Neuronal stem cell (in vitro differentiated cells): ENCODE measurements at regions not wholly inside any gene's neighbourhood (a gene's known extent, or its start where the extent isn't known, plus 50 kb on each side); places are given as distances from the start of the nearest gene placed in this dataset.
"Not testable (repeated sequence)": the region's sequence is repeated elsewhere in the genome, so short reads cannot be mapped to it uniquely, and the experiment has no call there.

Source experiments
- DNase-seq: peaks from one replicate; pipeline ENCODE4 v3.0.0-alpha.2; 2013; ENCODE audit warnings: low spot score
- H2AFZ ChIP-seq: one replicate; pipeline ENCODE4 v1.6.1; 2013; ENCODE audit warnings: mild to moderate bottlenecking, low read length, inconsistent platforms
- H2AK5ac ChIP-seq: 2 replicates; pipeline ENCODE4 v1.6.1; 2013; ENCODE audit warnings: low read depth, mild to moderate bottlenecking, inconsistent platforms, low read length, moderate library complexity, mixed read lengths
- H2BK120ac ChIP-seq: 2 replicates; pipeline ENCODE4 v1.6.1; 2013; ENCODE audit warnings: low read depth, mild to moderate bottlenecking, inconsistent platforms, low read length, moderate library complexity, mixed read lengths
- H2BK12ac ChIP-seq: one replicate; pipeline ENCODE4 v1.6.1; 2013; ENCODE audit warnings: low read length, inconsistent platforms
- H2BK15ac ChIP-seq: 2 replicates; pipeline ENCODE4 v1.6.1; 2013; ENCODE audit warnings: mild to moderate bottlenecking, low read length, inconsistent platforms, mixed read lengths
- H2BK5ac ChIP-seq: one replicate; pipeline ENCODE4 v1.6.1; 2013; ENCODE audit warnings: inconsistent platforms, mild to moderate bottlenecking, low read length, moderate library complexity
- H3K14ac ChIP-seq: one replicate; pipeline ENCODE4 v1.6.1; 2013; ENCODE audit warnings: low read length, inconsistent platforms
- H3K18ac ChIP-seq: 2 replicates; pipeline ENCODE4 v1.6.1; 2013; ENCODE audit warnings: low read length, inconsistent platforms
- H3K23ac ChIP-seq: 2 replicates; pipeline ENCODE4 v1.6.1; 2013; ENCODE audit warnings: low read depth, mild to moderate bottlenecking, mixed read lengths, low read length, inconsistent platforms; ENCODE audit not compliant: poor library complexity
- H3K27ac ChIP-seq: replicated peaks from 3 replicates; pipeline ENCODE4 v1.5.1; 2013; ENCODE audit warnings: low read length, inconsistent platforms
- H3K27me3 ChIP-seq, 3 experiments: 2 replicates each; pipeline ENCODE4 v1.6.1; 2013; ENCODE audit warnings: low read length in 3 of 3, mild to moderate bottlenecking in 2 of 3, inconsistent platforms in 1 of 3, low read depth in 1 of 3, mixed read lengths in 1 of 3, moderate library complexity in 1 of 3; ENCODE audit not compliant: control insufficient read depth in 3 of 3, insufficient read depth in 3 of 3
- H3K36me3 ChIP-seq, 2 donors: replicated peaks in 1 of 2; 2 replicates each; pipeline ENCODE4 v1.6.1; 2013; ENCODE audit warnings: low read length in 2 of 2; ENCODE audit not compliant: control insufficient read depth in 2 of 2, insufficient read depth in 2 of 2
- H3K4ac ChIP-seq: 2 replicates; pipeline ENCODE4 v1.6.1; 2013; ENCODE audit warnings: inconsistent platforms, mild to moderate bottlenecking, low read length, moderate library complexity
- H3K4me1 ChIP-seq, 2 donors: 1 replicate in 1 of 2; 2 replicates in 1 of 2; pipeline ENCODE4 v1.6.1; 2013; ENCODE audit warnings: low read length in 2 of 2, low read depth in 1 of 2; ENCODE audit not compliant: control insufficient read depth in 2 of 2, insufficient read depth in 1 of 2
- H3K4me2 ChIP-seq: one replicate; pipeline ENCODE4 v1.6.1; 2013; ENCODE audit warnings: mild to moderate bottlenecking, low read length, inconsistent platforms; ENCODE audit not compliant: insufficient read depth, poor library complexity, severe bottlenecking
- H3K4me3 ChIP-seq, 2 donors: 2 replicates each; pipeline ENCODE4 v1.5.1; 2013; ENCODE audit warnings: low read length in 2 of 2, mild to moderate bottlenecking in 2 of 2, inconsistent platforms in 1 of 2, moderate library complexity in 1 of 2
- H3K79me1 ChIP-seq: one replicate; pipeline ENCODE4 v1.6.1; 2013; ENCODE audit warnings: low read depth, mild to moderate bottlenecking, inconsistent platforms, low read length, moderate library complexity
- H3K9ac ChIP-seq: one replicate; pipeline ENCODE4 v1.6.1; 2013; ENCODE audit warnings: mild to moderate bottlenecking, low read depth, low read length, inconsistent platforms; ENCODE audit not compliant: poor library complexity
- H3K9me3 ChIP-seq, 2 donors: replicated peaks in 1 of 2; 2 replicates each; pipeline versions ENCODE3 to v1.6.1; 2013; ENCODE audit warnings: low read length in 2 of 2, mild to moderate bottlenecking in 2 of 2, inconsistent platforms in 1 of 2, low read depth in 1 of 2, mixed read lengths in 1 of 2, moderate library complexity in 1 of 2; ENCODE audit not compliant: control insufficient read depth in 2 of 2, insufficient read depth in 1 of 2
- H4K8ac ChIP-seq: one replicate; pipeline ENCODE4 v1.6.1; 2013; ENCODE audit warnings: low read depth, mild to moderate bottlenecking, inconsistent platforms, low read length, moderate library complexity
- H4K91ac ChIP-seq: one replicate; pipeline ENCODE4 v1.6.1; 2013; ENCODE audit warnings: low read length, low read depth, mild to moderate bottlenecking, inconsistent platforms; ENCODE audit not compliant: poor library complexity
- WGBS, 2 donors: extraction: QIAGEN DNeasy Blood & Tissue Kit; methylation state at CpG; one replicate each; pipeline ENCODE4 v1.1.7; 2013; ENCODE audit warnings: missing lambda C conversion rate in 2 of 2, mixed read lengths in 1 of 2; ENCODE audit not compliant: insufficient read length in 2 of 2, insufficient replicate concordance in 1 of 2; ENCODE audit errors: extremely low coverage in 2 of 2; 5-methylcytosine and 5-hydroxymethylcytosine counted together

DNA sequence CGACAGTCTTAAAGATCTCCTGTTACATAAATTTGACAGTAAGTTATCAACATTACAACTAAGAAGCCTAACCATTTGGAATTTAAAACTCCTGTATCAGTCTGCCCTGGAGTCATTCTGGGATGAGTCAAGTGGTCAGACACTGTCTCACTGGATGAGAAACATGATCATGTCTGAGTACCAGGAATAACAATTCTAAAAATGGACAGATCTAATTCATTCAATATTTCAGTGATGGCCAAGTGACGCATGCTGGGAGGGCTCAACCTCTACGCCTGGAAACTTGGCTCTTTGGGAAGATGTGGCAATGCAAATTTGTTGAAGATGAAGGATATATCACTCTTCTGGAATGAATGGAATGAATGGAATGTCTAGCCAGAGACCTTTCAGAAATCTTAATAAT, 1427.2 kb downstream of the STIM2 start:
- Histone ChIP-seq H3K9me3 (peaks cover 0 to 10% of the 10 kb centered on the region in 2 donors), H3K4ac (no peak overlapping the region), H3K18ac (no peak overlapping the region), H2BK12ac (no peak overlapping the region), H3K27ac (peak overlapping the region; percentile 31), H3K23ac (no peak overlapping the region), H3K4me3 (no peak overlapping the region), H3K4me1 (peaks cover 3 to 8% of the 10 kb centered on the region in 2 donors), H2AFZ (no peak overlapping the region), H3K14ac (no peak overlapping the region), H3K9ac (no peak overlapping the region), H2BK15ac (no peak overlapping the region), H2BK5ac (no peak overlapping the region), H3K79me1 (no peaks in the 10 kb centered on the region), H2BK120ac (no peak overlapping the region), H4K8ac (no peak overlapping the region), H3K36me3 (no peaks in the 10 kb centered on the region), H4K91ac (no peak overlapping the region), H3K4me2 (no peak overlapping the region), H3K27me3 (no peaks in the 10 kb centered on the region), H2AK5ac (no peak overlapping the region)
- no CpG with 5 or more reads among the region's 3 CpGs for WGBS, 2 donors
- no peak for DNase-seq

GRCh38 chr4:28296239-28296638, 1435.6 kb downstream of the STIM2 start:
- Histone ChIP-seq H3K36me3 (no peaks in the 10 kb centered on the region), H3K18ac (no peak overlapping the region), H2BK120ac (no peak overlapping the region), H4K91ac (no peak overlapping the region), H4K8ac (no peak overlapping the region), H3K4me1 (peaks cover 0 to 2% of the 10 kb centered on the region in 2 donors), H3K9me3 (no peaks in the 10 kb centered on the region), H3K4me2 (no peak overlapping the region), H3K4me3 (no peak overlapping the region), H3K4ac (no peak overlapping the region), H3K23ac (no peak overlapping the region), H2BK12ac (no peak overlapping the region), H3K27ac (no peak overlapping the region), H3K79me1 (no peaks in the 10 kb centered on the region), H3K27me3 (no peaks in the 10 kb centered on the region), H3K14ac (no peak overlapping the region), H3K9ac (no peak overlapping the region), H2AFZ (no peak overlapping the region), H2BK15ac (no peak overlapping the region), H2BK5ac (no peak overlapping the region), H2AK5ac (no peak overlapping the region)
- WGBS, 2 donors = no CpG with 5 or more reads among the region's 1 CpG
- DNase-seq = no peak

- H3K9ac ChIP-seq = no peak overlapping the region
- no CpG with 5 or more reads among the region's 2 CpGs for WGBS, 2 donors
- H3K4me2 ChIP-seq = no peak overlapping the region
- H4K91ac ChIP-seq = no peak overlapping the region
- H3K18ac ChIP-seq = no peak overlapping the region
- no peaks in the 10 kb centered on the region for H3K27me3 ChIP-seq
- H3K79me1 ChIP-seq = no peaks in the 10 kb centered on the region
- H2AFZ ChIP-seq = no peak overlapping the region
- H2BK120ac ChIP-seq = no peak overlapping the region
- H2AK5ac ChIP-seq = no peak overlapping the region
- H2BK12ac ChIP-seq = no peak overlapping the region
- H3K36me3 ChIP-seq = no peaks in the 10 kb centered on the region
- no peak overlapping the region for H2BK5ac ChIP-seq
- H3K27ac ChIP-seq = no peak overlapping the region
- no peak overlapping the region for H3K4ac ChIP-seq
- no peaks in the 10 kb centered on the region for H3K9me3 ChIP-seq
- DNase-seq = no peak
- no peak overlapping the region for H3K4me3 ChIP-seq
- H3K4me1 ChIP-seq = no peaks in the 10 kb centered on the region
- no peak overlapping the region for H3K23ac ChIP-seq
- no peak overlapping the region for H2BK15ac ChIP-seq
- no peak overlapping the region for H4K8ac ChIP-seq
- no peak overlapping the region for H3K14ac ChIP-seq
These were observed 1450.3 kb downstream of the STIM2 start for GRCh38 chr4:28310926-28311325.

GRCh38 chr4:28312497-28312896, 1451.9 kb downstream of the STIM2 start:
- not testable (repeated sequence) for H3K4me1 ChIP-seq
- no CpG with 5 or more reads among the region's 11 CpGs for WGBS, 2 donors

More at GRCh38 chr4:28312497-28312896, 1451.9 kb downstream of the STIM2 start:
- H3K14ac ChIP-seq, H3K4me3 ChIP-seq, H3K18ac ChIP-seq, H3K4ac ChIP-seq, H3K4me2 ChIP-seq, H4K8ac ChIP-seq, H3K79me1 ChIP-seq, H4K91ac ChIP-seq, H3K9ac ChIP-seq, H2BK5ac ChIP-seq, H3K9me3 ChIP-seq, H3K36me3 ChIP-seq, H2BK120ac ChIP-seq, H3K27ac ChIP-seq, H2BK12ac ChIP-seq, H3K23ac ChIP-seq, H2BK15ac ChIP-seq, H3K27me3 ChIP-seq, H2AFZ ChIP-seq, DNase-seq, H2AK5ac ChIP-seq: not testable (repeated sequence)
